Gastroesophageal sphincter (tissue), 4 donors: ENCODE measurements at regions not wholly inside any gene's neighbourhood (a gene's known extent, or its start where the extent isn't known, plus 50 kb on each side); places are given as distances from the start of the nearest gene placed in this dataset.

Source experiments
- ATAC-seq: fragments of 150-250 bp; one replicate; pipeline ENCODE4 v1.9.1; 2016; ENCODE audit warnings: mild to moderate bottlenecking, moderate library complexity
- H3K27ac ChIP-seq, 4 donors: fragments of 200-600 bp; sonication (generic) in 3 of 4; 1 replicate in 3 of 4; 2 replicates in 1 of 4; pipeline ENCODE4 v1.5.1; 2016 to 2019
- H3K27me3 ChIP-seq: fragments of 200-600 bp; sonication (generic); one replicate; pipeline ENCODE4 v1.5.1; 2019
- H3K36me3 ChIP-seq, 2 donors: fragments of 200-600 bp; sonication (generic); one replicate each; pipeline ENCODE4 v1.5.1; 2019; ENCODE audit warnings: control low read depth in 1 of 2
- H3K4me1 ChIP-seq, 3 donors: fragments of 200-600 bp; sonication (generic); 1 replicate in 2 of 3; 2 replicates in 1 of 3; pipeline ENCODE4 v1.5.1; 2016 to 2019; ENCODE audit warnings: control low read depth in 2 of 3
- H3K4me3 ChIP-seq, 2 donors: fragments of 200-600 bp; sonication (generic); one replicate each; pipeline ENCODE4 v1.5.1; 2019; ENCODE audit warnings: mild to moderate bottlenecking in 1 of 2, moderate library complexity in 1 of 2
- H3K9me3 ChIP-seq, 3 donors: fragments of 200-600 bp; sonication (generic); one replicate each; pipeline ENCODE4 v1.5.1; 2017 to 2019; ENCODE audit warnings: control low read depth in 2 of 3
- EP300 ChIP-seq: sonication (generic); formaldehyde crosslinking; IDR thresholded peaks from one replicate; pipeline ENCODE4 v1.6.1; 2017; ENCODE audit warnings: antibody characterized with exemption, mild to moderate bottlenecking
- POLR2A ChIP-seq, 2 donors: fragments of 450-650 bp; IDR thresholded peaks; one replicate each; pipeline ENCODE4 v1.6.1; 2017; ENCODE audit warnings: antibody characterized with exemption in 2 of 2, mild to moderate bottlenecking in 2 of 2, moderate library complexity in 1 of 2
- POLR2AphosphoS5 ChIP-seq: sonication (generic); formaldehyde crosslinking; IDR thresholded peaks from one replicate; pipeline ENCODE4 v1.6.1; 2017; ENCODE audit warnings: antibody characterized with exemption
- WGBS, 2 donors: methylation state at CpG; one replicate each; pipeline ENCODE4 v1.1.5; 2018; ENCODE audit warnings: low coverage in 1 of 2; 5-methylcytosine and 5-hydroxymethylcytosine counted together
- TF ChIP-seq, protein P1 (sequence below), 4 experiments: fragments of 200-600 bp in 2 of 4; fragments of 450-650 bp in 2 of 4; sonication (generic) in 1 of 4; IDR thresholded peaks; one replicate each; pipeline ENCODE4 v1.5.1; 2017 to 2019; ENCODE audit warnings: antibody characterized with exemption in 4 of 4, mild to moderate bottlenecking in 2 of 4, moderate library complexity in 2 of 4

- 60% methylated on average over 5 of the region's 6 CpGs for WGBS, 2 donors
- Histone ChIP-seq H3K9me3 (no peaks in the 10 kb centered on the region), H3K27me3 (no peaks in the 10 kb centered on the region), H3K4me1 (no peaks in the 10 kb centered on the region), H3K27ac (no peak overlapping the region), H3K4me3 (no peak overlapping the region), H3K36me3 (no peaks in the 10 kb centered on the region)
- TF ChIP-seq, protein P1, sequence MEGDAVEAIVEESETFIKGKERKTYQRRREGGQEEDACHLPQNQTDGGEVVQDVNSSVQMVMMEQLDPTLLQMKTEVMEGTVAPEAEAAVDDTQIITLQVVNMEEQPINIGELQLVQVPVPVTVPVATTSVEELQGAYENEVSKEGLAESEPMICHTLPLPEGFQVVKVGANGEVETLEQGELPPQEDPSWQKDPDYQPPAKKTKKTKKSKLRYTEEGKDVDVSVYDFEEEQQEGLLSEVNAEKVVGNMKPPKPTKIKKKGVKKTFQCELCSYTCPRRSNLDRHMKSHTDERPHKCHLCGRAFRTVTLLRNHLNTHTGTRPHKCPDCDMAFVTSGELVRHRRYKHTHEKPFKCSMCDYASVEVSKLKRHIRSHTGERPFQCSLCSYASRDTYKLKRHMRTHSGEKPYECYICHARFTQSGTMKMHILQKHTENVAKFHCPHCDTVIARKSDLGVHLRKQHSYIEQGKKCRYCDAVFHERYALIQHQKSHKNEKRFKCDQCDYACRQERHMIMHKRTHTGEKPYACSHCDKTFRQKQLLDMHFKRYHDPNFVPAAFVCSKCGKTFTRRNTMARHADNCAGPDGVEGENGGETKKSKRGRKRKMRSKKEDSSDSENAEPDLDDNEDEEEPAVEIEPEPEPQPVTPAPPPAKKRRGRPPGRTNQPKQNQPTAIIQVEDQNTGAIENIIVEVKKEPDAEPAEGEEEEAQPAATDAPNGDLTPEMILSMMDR (IDR thresholded peaks at IDR 0.05) = no peak
- TF ChIP-seq POLR2AphosphoS5 = no peak
- no peak for TF ChIP-seq EP300
- no peak for TF ChIP-seq POLR2A (IDR thresholded peaks at IDR 0.05)
- no peak for ATAC-seq
Observed at GRCh38 chr11:28504555-28505110, 396.4 kb downstream of the METTL15 start.

DNA sequence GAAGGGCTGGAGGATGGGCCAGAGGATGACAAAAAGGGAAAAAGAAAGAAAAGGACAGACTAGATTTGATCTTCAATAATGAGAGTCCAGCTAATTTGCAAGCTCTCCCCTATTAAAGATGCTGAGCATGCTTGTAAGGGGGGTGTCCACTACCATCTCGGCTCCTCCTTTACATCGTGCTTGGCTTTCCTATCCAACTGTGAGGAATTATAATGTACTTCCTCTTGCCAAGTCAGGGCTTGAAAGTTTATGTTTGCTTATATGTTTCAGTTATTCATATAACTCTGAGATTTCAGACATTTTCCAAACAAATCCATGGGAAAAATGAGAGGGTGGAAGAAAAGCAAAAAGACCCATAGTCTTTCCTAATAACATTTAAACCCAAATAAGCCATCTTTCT is 387.1 kb downstream of the METTL15 start:
- TF ChIP-seq POLR2AphosphoS5 = no peak
- TF ChIP-seq POLR2A (IDR thresholded peaks at IDR 0.05) = no peak
- TF ChIP-seq EP300 = no peak
- TF ChIP-seq, protein P1 (IDR thresholded peaks at IDR 0.05) = no peak
- no peaks in the 10 kb centered on the region for H3K4me1 ChIP-seq
- no peaks in the 10 kb centered on the region for H3K27me3 ChIP-seq
- H3K4me3 ChIP-seq = no peak overlapping the region
- WGBS, 2 donors = 59% methylated on average over 2 of the region's 2 CpGs; no CpG with 5 or more reads in 1 of the 2 donors
- no peaks in the 10 kb centered on the region for H3K9me3 ChIP-seq
- H3K36me3 ChIP-seq = no peaks in the 10 kb centered on the region
- ATAC-seq = no peak
- H3K27ac ChIP-seq = no peak overlapping the region

DNA sequence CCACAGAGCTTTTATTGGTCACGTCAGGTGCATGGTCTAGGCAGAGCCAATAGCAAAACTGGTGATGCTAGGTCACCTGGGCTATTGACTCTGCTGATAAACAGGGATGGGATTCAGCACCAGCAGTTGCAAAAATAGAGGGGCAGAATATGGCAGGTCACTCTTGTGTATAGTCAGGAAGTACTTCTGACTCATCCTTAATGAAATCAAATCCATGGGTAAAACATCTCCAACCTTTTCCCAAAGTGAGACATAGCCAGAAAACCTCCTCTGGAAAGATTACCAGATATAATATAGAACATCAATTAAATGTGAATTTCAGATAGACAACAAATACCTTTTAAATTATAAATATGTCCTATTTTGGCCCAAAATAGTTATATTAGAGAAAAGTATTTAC is 383.2 kb downstream of the METTL15 start:
- Histone ChIP-seq H3K27me3 (no peaks in the 10 kb centered on the region), H3K9me3 (no peaks in the 10 kb centered on the region), H3K27ac (no peak overlapping the region), H3K4me3 (no peak overlapping the region), H3K4me1 (no peaks in the 10 kb centered on the region), H3K36me3 (no peaks in the 10 kb centered on the region)
- ATAC-seq = no peak
- TF ChIP-seq POLR2AphosphoS5 (no peak), EP300 (no peak), POLR2A (IDR thresholded peaks at IDR 0.05) (no peak)
- TF ChIP-seq, protein P1 (IDR thresholded peaks at IDR 0.05) = no peak
- 75 to 100% methylated on average over 1 of the region's 1 CpG for WGBS, 2 donors

DNA sequence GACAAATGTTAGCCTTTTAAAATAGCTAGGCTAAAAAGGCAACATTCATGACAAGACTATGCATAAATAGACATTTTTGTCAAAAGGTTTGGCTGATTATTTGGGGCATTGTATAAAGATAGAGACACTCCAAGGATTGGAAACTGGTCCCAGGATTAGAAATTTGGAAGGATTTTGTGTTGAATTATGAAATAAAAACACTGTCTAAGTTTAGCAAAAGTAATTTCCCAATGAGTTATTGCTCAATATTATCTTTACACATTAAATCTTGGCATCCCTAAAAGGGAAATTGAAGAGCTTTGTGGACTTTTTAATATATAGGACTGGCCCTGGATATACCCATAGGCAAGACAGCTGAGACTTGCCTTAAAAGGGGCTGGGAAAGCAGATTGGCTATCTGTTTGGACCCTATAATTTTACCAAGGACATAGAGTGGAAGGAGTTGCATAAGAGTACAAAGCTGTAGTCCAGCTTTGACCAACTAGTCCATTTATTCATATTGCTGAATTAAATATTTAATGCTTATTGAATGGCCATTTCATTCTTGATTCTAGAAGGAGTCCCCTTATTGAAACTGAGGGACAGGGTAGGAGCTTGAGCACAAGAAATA is 382.7 kb downstream of the METTL15 start:
- no peaks in the 10 kb centered on the region for H3K36me3 ChIP-seq
- no peaks in the 10 kb centered on the region for H3K4me1 ChIP-seq
- H3K4me3 ChIP-seq = no peak overlapping the region
- peak; percentile 25 for ATAC-seq
- H3K9me3 ChIP-seq = no peaks in the 10 kb centered on the region
- H3K27me3 ChIP-seq = no peaks in the 10 kb centered on the region
- H3K27ac ChIP-seq = no peak overlapping the region
- TF ChIP-seq POLR2AphosphoS5 = no peak
- TF ChIP-seq, protein P1 (IDR thresholded peaks at IDR 0.05) = no peak
- TF ChIP-seq POLR2A (IDR thresholded peaks at IDR 0.05) = no peak
- no peak for TF ChIP-seq EP300

- H3K36me3 ChIP-seq = no peaks in the 10 kb centered on the region
- H3K9me3 ChIP-seq = no peaks in the 10 kb centered on the region
- no peak for ATAC-seq
- TF ChIP-seq POLR2A (IDR thresholded peaks at IDR 0.05) (no peak), POLR2AphosphoS5 (no peak), EP300 (no peak)
- TF ChIP-seq, protein P1 (IDR thresholded peaks at IDR 0.05) = no peak
- no peaks in the 10 kb centered on the region for H3K4me1 ChIP-seq
- H3K27me3 ChIP-seq = no peaks in the 10 kb centered on the region
- H3K4me3 ChIP-seq = no peak overlapping the region
- H3K27ac ChIP-seq = no peak overlapping the region
- 27 to 92% methylated on average over 1 of the region's 1 CpG for whole genome bisulfite sequencing, 2 donors
Observed at GRCh38 chr11:28488336-28488735, 380.1 kb downstream of the METTL15 start.
